Prostate gland (tissue), 2 donors: ENCODE measurements at regions not wholly inside any gene's neighbourhood (a gene's known extent, or its start where the extent isn't known, plus 50 kb on each side); places are given as distances from the start of the nearest gene placed in this dataset.

Source experiments
- CTCF ChIP-seq, 4 experiments: fragments of 200-600 bp in 2 of 4; fragments of 450-650 bp in 2 of 4; sonication (generic) in 2 of 4; IDR thresholded peaks; 1 replicate in 3 of 4; 2 replicates in 1 of 4; pipeline ENCODE4 v1.5.1; 2016 to 2019; ENCODE audit warnings: antibody characterized with exemption in 4 of 4, mild to moderate bottlenecking in 2 of 4, moderate library complexity in 2 of 4
- POLR2A ChIP-seq: fragments of 450-650 bp; IDR thresholded peaks from one replicate; pipeline ENCODE4 v1.6.1; 2016; ENCODE audit warnings: antibody characterized with exemption, mild to moderate bottlenecking
- POLR2AphosphoS5 ChIP-seq: sonication (generic); formaldehyde crosslinking; IDR thresholded peaks from one replicate; pipeline ENCODE4 v1.6.1; 2017; ENCODE audit warnings: antibody characterized with exemption

DNA sequence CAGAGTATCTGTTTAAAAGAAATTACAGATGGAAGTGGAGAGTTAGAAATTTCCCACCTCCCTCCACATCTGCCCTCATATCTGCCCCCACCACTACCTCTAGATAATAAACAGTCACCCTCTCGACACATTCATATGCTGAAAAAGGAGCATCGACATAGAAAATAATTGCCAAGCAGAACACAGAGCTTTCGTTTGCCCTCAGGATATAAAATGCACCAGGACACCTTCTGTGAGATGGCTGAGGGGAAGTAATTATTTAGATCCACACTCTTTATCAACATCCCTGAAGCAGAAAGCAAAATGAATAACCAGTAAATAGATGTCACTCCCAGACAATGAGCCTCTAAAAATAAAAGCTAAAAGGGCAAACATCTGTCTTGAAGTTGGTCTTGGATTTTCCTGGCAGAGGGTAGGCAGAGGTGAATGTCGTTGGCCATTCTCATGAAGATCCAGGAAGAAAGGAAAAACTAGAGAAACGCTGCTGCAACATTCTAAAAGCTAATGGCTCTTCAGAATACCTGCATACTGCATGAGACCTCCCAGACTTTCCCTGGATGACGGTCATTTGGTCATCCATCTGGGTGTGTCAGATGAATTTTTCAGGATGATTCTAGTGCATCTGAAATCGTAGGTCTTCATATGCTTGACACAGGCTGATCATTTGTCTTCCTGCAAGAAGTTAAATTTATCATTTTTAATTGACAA is 527.5 kb downstream of the RFC3 start:
- no peak for TF ChIP-seq POLR2A
- no peak for TF ChIP-seq CTCF (IDR thresholded peaks at IDR 0.05)
- TF ChIP-seq POLR2AphosphoS5 = no peak
